GM12874 (cell line): ENCODE measurements at regions not wholly inside any gene's neighbourhood (a gene's known extent, or its start where the extent isn't known, plus 50 kb on each side); places are given as distances from the start of the nearest gene placed in this dataset.

Experiments
- CTCF ChIP-seq: IDR thresholded peaks from 2 replicates; pipeline ENCODE4 v1.5.1; 2011; ENCODE audit warnings: low read depth, mild to moderate bottlenecking, control low read depth, low read length, moderate library complexity; ENCODE audit not compliant: insufficient read depth

- TF ChIP-seq CTCF = no peak
Measured at GRCh38 chr11:28632338-28632737, 524.1 kb downstream of the METTL15 start.

DNA sequence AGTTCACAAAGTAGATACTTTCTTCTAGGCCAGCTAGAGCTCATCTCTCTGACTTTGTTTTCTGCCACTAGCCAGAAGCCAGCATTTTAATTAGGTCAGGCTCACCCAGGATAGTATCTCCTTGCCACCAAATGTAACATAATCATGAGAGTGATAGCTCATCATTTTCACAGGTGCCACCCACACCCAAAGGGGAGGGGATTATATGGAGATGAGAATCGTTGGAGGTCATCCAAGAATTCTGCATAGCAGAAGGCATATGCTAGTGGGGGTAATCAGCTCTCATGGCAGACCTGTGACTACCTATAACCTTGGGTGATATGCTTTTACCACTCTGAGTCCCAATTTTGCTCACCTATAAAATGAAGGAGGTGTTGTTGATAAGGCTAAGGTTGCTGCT, 523.0 kb downstream of the METTL15 start:
- TF ChIP-seq CTCF = no peak

GRCh38 chr11:28629235-28629634, 521.0 kb downstream of the METTL15 start:
- no peak for TF ChIP-seq CTCF

DNA sequence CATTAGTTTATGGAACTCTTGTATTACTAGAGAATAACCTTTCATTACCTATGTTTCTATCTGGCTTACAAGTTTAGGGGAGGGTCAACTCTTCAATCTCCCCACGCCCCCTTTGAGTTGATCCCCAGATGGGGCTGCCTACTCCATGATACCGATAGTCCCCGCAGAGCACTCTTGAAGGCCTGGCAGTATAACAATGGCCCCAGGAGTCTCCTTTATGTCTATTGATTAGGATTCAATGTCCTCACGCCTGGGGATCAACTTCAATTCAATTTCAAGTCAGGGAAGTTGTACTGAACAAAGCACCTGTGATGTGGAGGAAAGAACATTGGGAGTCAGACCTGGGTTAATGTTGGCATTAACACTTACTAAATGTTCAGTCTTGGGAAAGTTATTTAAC, 520.2 kb downstream of the METTL15 start:
- no peak for TF ChIP-seq CTCF

DNA sequence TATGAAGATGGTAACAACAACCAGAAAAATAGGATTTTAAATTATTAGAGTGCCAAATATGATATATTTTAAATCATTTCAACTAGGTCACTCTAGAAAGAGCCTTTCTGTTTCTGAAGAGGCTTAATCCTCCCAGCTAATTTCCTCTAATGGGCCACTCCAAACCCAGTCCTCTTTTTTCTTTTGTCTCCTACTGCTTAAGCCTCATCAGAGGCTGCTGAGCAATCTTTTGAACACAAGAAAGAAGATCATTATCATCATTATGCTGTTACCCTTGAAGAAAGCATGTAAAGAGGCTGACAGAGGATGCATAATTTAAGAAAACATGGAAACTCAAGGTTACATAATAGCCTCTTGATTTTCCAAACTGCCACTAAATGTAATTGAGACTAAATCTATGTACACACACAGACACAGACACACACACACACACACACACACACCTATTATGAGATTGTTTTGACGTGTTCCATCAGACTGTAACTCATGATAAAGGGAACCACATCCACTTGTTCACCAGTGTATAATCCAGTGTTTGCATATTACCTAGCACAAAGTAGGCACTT, 519.6 kb downstream of the METTL15 start:
- no peak for TF ChIP-seq CTCF

GRCh38 chr11:28625532-28625931, 517.3 kb downstream of the METTL15 start:
- no peak for TF ChIP-seq CTCF

DNA sequence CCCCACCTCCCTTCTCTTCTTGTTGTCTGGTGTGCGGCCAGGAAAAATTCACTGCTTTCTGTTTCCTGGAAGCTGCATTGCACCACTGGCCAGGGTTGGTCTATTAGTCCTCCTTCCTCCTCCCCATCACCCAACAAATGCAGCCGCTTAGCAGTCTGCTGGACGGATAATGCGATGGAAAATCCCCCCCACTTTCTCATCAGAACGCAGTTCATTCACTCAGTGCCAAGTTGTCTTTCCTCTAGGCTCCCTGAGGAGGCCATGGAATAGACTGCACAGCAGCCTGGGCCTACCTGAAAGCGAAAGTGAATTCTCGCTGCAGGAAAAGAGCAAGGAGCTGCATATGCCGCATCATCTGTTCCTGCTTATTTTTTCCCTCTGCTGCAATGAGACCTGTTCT, 513.6 kb downstream of the METTL15 start:
- TF ChIP-seq CTCF = no peak

GRCh38 chr11:28619846-28620540, 511.8 kb downstream of the METTL15 start:
- no peak for TF ChIP-seq CTCF
